ENCODE measurements at regions not wholly inside any gene's neighbourhood (a gene's known extent, or its start where the extent isn't known, plus 50 kb on each side); places are given as distances from the start of the nearest gene placed in this dataset.

GRCh38 chr6:26257272-26257671 lies 107.7 kb upstream of the BTN3A2 start:
- no peak for TF ChIP-seq CTCF (IDR thresholded peaks at IDR 0.05)
- TF ChIP-seq RCOR1 (IDR thresholded peaks at IDR 0.05; ENCODE audit: low read depth, low read length), result no peak
- no peak for TF ChIP-seq POLR2A (IDR thresholded peaks at IDR 0.05; ENCODE audit: low read length)
- no peak for TF ChIP-seq MAX (IDR thresholded peaks at IDR 0.05)
- TF ChIP-seq CHD2 (IDR thresholded peaks at IDR 0.05; ENCODE audit: low read length, partially characterized antibody), result no peak

Data from A549 (cell line).